Breast epithelium (tissue), 3 donors: ENCODE measurements at regions not wholly inside any gene's neighbourhood (a gene's known extent, or its start where the extent isn't known, plus 50 kb on each side); places are given as distances from the start of the nearest gene placed in this dataset.

Source experiments
- POLR2A ChIP-seq: fragments of 450-650 bp; IDR thresholded peaks from one replicate; pipeline ENCODE4 v1.6.1; 2016; ENCODE audit warnings: antibody characterized with exemption, mild to moderate bottlenecking, moderate library complexity
- TF ChIP-seq, protein P1 (sequence below), 3 donors: fragments of 450-650 bp; IDR thresholded peaks; one replicate each; pipeline ENCODE4 v1.5.1; 2016 to 2017; ENCODE audit warnings: antibody characterized with exemption in 3 of 3, mild to moderate bottlenecking in 3 of 3, moderate library complexity in 3 of 3

GRCh38 chr3:146746190-146746589 is 141.0 kb upstream of the PLSCR5 start:
- TF ChIP-seq POLR2A, result no peak
- TF ChIP-seq, protein P1, sequence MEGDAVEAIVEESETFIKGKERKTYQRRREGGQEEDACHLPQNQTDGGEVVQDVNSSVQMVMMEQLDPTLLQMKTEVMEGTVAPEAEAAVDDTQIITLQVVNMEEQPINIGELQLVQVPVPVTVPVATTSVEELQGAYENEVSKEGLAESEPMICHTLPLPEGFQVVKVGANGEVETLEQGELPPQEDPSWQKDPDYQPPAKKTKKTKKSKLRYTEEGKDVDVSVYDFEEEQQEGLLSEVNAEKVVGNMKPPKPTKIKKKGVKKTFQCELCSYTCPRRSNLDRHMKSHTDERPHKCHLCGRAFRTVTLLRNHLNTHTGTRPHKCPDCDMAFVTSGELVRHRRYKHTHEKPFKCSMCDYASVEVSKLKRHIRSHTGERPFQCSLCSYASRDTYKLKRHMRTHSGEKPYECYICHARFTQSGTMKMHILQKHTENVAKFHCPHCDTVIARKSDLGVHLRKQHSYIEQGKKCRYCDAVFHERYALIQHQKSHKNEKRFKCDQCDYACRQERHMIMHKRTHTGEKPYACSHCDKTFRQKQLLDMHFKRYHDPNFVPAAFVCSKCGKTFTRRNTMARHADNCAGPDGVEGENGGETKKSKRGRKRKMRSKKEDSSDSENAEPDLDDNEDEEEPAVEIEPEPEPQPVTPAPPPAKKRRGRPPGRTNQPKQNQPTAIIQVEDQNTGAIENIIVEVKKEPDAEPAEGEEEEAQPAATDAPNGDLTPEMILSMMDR (IDR thresholded peaks at IDR 0.05), result no peak
